RWPE2 (cell line): ENCODE measurements at regions not wholly inside any gene's neighbourhood (a gene's known extent, or its start where the extent isn't known, plus 50 kb on each side); places are given as distances from the start of the nearest gene placed in this dataset.

Experiments used
- ATAC-seq: fragments of 200-7000 bp; cut with Tn5 transposase; 3 replicates; pipeline ENCODE4 v1.9.1; 2021; ENCODE audit warnings: low read depth
- DNase-seq: peaks from one replicate; pipeline ENCODE4 v3.0.0-alpha.2; 2020; ENCODE audit warnings: low spot score
- H3K27ac ChIP-seq: fragments of 450-650 bp; 2 replicates; pipeline ENCODE4 v1.5.1; 2017; ENCODE audit warnings: mild to moderate bottlenecking; ENCODE audit not compliant: poor library complexity, severe bottlenecking
- H3K27me3 ChIP-seq: fragments of 250-450 bp; sonication (Bioruptor Pico); 2 replicates; pipeline ENCODE4 v1.5.1; 2021; ENCODE audit warnings: mild to moderate bottlenecking, moderate library complexity; ENCODE audit not compliant: insufficient read depth, poor library complexity, severe bottlenecking
- H3K36me3 ChIP-seq: fragments of 250-450 bp; sonication (Bioruptor Pico); 2 replicates; pipeline ENCODE4 v1.5.1; 2020; ENCODE audit warnings: low read depth, mild to moderate bottlenecking, moderate library complexity
- H3K4me1 ChIP-seq: fragments of 250-450 bp; sonication (Bioruptor Pico); 2 replicates; pipeline ENCODE4 v1.5.1; 2021; ENCODE audit warnings: mild to moderate bottlenecking, moderate library complexity; ENCODE audit not compliant: insufficient read depth, poor library complexity, severe bottlenecking
- H3K4me3 ChIP-seq: fragments of 250-450 bp; sonication (Bioruptor Pico); 2 replicates; pipeline ENCODE4 v1.5.1; 2021; ENCODE audit warnings: mild to moderate bottlenecking, moderate library complexity; ENCODE audit not compliant: severe bottlenecking
- H3K9me3 ChIP-seq: fragments of 250-450 bp; sonication (Bioruptor Pico); 2 replicates; pipeline ENCODE4 v1.5.1; 2021; ENCODE audit warnings: mild to moderate bottlenecking, moderate library complexity; ENCODE audit not compliant: severe bottlenecking
- TF ChIP-seq, protein P1 (sequence below): fragments of 450-650 bp; IDR thresholded peaks from one replicate; pipeline ENCODE4 v1.5.1; 2017; ENCODE audit warnings: mild to moderate bottlenecking, moderate library complexity; ENCODE audit not compliant: poor library complexity, severe bottlenecking

DNA sequence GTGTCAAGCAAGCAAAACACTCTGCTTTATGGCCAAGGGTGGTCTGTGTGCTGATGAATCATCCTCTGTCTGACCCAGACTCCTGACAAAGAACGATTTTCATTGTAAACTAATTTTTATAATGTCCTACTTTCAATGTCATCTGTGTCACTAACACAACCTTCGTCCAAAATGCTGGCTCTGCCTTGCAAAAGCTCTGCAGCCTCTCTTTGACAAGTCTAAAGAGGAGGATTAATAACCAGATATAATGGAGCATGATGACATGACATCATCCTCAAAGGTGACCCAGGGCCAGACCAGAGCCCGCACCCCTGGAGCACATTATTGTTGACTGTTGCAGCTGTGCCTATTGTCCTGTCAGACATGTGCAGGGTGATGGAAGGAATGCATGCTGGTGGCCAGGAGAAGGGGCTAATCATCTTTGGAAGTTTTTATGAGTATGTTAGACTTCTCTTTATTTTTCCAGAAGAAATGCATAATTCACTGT is 589.4 kb downstream of the NR2F1-AS1 start:
- no peak overlapping the region for H3K4me3 ChIP-seq
- no peak for DNase-seq
- H3K36me3 ChIP-seq, result no peaks in the 10 kb centered on the region
- H3K27ac ChIP-seq, result no peak overlapping the region
- H3K4me1 ChIP-seq, result no peaks in the 10 kb centered on the region
- TF ChIP-seq, protein P1, sequence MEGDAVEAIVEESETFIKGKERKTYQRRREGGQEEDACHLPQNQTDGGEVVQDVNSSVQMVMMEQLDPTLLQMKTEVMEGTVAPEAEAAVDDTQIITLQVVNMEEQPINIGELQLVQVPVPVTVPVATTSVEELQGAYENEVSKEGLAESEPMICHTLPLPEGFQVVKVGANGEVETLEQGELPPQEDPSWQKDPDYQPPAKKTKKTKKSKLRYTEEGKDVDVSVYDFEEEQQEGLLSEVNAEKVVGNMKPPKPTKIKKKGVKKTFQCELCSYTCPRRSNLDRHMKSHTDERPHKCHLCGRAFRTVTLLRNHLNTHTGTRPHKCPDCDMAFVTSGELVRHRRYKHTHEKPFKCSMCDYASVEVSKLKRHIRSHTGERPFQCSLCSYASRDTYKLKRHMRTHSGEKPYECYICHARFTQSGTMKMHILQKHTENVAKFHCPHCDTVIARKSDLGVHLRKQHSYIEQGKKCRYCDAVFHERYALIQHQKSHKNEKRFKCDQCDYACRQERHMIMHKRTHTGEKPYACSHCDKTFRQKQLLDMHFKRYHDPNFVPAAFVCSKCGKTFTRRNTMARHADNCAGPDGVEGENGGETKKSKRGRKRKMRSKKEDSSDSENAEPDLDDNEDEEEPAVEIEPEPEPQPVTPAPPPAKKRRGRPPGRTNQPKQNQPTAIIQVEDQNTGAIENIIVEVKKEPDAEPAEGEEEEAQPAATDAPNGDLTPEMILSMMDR, result no peak
- H3K9me3 ChIP-seq, result peaks cover 5% of the 10 kb centered on the region
- H3K27me3 ChIP-seq, result no peaks in the 10 kb centered on the region
- no peak for ATAC-seq

DNA sequence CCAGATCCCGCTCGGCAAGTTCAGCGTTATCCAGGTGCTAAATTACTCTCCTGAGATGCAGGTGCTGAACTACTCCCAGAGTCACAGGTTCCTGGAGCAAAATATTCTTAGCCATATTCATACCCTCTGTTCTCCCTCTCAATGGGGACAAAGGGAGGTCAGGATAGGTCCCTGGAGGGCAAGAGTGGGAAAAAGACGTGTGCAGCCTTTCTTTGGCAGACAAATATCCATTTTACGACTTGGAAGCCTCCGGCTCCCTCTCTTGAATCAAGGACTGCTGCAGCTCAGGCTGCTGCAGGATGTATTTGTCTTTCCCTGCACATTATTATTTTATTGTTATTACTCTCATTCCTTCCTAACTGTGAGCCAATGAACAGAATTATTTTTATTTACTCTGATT is 590.2 kb downstream of the NR2F1-AS1 start:
- H3K36me3 ChIP-seq, result no peaks in the 10 kb centered on the region
- no peak for DNase-seq
- H3K4me3 ChIP-seq, result no peak overlapping the region
- H3K27me3 ChIP-seq, result no peaks in the 10 kb centered on the region
- H3K9me3 ChIP-seq, result peaks cover 5% of the 10 kb centered on the region
- ATAC-seq, result no peak
- TF ChIP-seq, protein P1, result no peak
- no peak overlapping the region for H3K27ac ChIP-seq
- H3K4me1 ChIP-seq, result no peaks in the 10 kb centered on the region

DNA sequence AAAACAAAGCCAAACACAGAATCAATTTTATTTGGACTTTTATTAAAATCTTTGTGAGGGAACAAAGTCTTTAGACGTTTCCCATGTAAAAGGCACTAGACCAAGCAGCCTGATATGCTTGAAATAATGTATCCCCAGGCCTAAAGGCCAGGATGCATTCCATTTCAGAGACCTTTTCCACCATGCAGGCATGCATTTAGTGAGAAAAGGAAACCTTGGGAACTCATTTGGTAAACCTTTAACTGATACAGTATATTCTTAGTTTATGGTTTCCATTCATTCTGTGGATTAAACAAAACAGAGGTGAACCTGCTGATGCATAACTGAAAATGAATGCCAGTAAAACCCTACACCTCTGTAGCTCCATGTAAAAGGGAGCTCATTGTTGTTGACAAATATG is 600.0 kb downstream of the NR2F1-AS1 start:
- ATAC-seq (no peak), DNase-seq (no peak)
- Histone ChIP-seq H3K4me1 (no peaks in the 10 kb centered on the region), H3K27ac (no peak overlapping the region), H3K27me3 (no peaks in the 10 kb centered on the region), H3K4me3 (no peak overlapping the region), H3K36me3 (no peaks in the 10 kb centered on the region), H3K9me3 (no peaks in the 10 kb centered on the region)
- TF ChIP-seq, protein P1, result no peak

DNA sequence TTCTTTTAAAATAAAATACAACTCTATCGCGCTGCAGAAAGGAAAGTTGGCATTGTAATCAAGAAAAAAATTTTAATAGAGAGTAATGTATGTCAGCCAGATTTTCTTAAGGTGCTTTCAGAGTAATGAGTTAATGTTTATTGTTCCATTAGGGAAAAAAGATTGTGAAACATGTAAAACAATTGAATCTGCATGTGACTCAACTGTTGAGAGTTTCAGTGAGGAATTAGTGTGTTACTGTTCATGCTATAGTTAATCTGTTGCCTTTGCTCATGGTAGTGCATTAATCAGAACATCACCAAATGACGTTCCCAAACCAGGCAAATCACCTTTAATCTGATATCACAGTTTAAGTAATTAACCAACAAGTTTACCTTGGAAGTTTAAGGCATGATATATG is 600.5 kb downstream of the NR2F1-AS1 start:
- Histone ChIP-seq H3K9me3 (no peaks in the 10 kb centered on the region), H3K27ac (no peak overlapping the region), H3K4me1 (no peaks in the 10 kb centered on the region), H3K36me3 (no peaks in the 10 kb centered on the region), H3K4me3 (no peak overlapping the region), H3K27me3 (no peaks in the 10 kb centered on the region)
- DNase-seq (no peak), ATAC-seq (peak; percentile 41; the same call in 1 of the 3 replicates)
- TF ChIP-seq, protein P1, result no peak

DNA sequence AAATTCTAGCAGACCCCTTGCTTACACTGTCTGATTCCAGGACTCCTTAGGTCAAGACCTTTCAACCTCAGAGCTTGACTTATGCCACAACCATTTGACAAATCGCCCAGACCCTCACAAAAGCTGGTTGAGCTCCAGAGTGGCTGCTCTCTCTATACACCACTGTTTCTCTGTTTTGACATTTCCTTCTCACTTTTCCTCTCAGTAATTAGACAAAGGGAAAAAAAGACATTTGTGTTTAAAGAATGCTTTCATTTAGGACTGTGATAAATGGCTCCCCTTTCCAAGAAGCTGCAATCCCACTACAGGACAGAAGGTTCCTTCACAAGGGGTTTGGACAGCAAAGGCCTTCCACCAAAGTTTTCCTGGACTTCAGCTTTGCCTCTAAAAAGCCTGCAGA is 601.3 kb downstream of the NR2F1-AS1 start:
- H3K36me3 ChIP-seq, result no peaks in the 10 kb centered on the region
- TF ChIP-seq, protein P1, result no peak
- DNase-seq (no peak), ATAC-seq (no peak)
- no peaks in the 10 kb centered on the region for H3K9me3 ChIP-seq
- no peaks in the 10 kb centered on the region for H3K27me3 ChIP-seq
- H3K4me3 ChIP-seq, result no peak overlapping the region
- H3K27ac ChIP-seq, result no peak overlapping the region
- H3K4me1 ChIP-seq, result no peaks in the 10 kb centered on the region
